AG04450 (cell line): ENCODE measurements at regions not wholly inside any gene's neighbourhood (a gene's known extent, or its start where the extent isn't known, plus 50 kb on each side); places are given as distances from the start of the nearest gene placed in this dataset.

Source experiments
- CTCF ChIA-PET: fragments of 300-600, 350-600 bp; formaldehyde crosslinking; extraction: SDS; loops from one replicate; lab custom pipeline; 2022; ENCODE audit warnings: antibody characterized with exemption, inconsistent platforms; lab: Charles Lee
- POLR2A ChIA-PET: fragments of 350-600 bp; formaldehyde crosslinking; extraction: SDS; loops from one replicate; lab custom pipeline; 2021; ENCODE audit warnings: antibody characterized with exemption, inconsistent platforms; lab: Yijun Ruan, JAX
- DNase-seq: peaks from one replicate; pipeline ENCODE4 v3.0.0-alpha.2; 2011; ENCODE audit warnings: low read depth, low spot score
- H3K27ac ChIP-seq: one replicate; pipeline ENCODE4 v1.5.1; 2012; ENCODE audit warnings: low read depth, low read length, control low read depth
- H3K27me3 ChIP-seq: one replicate; pipeline ENCODE4 v1.6.0; 2012; ENCODE audit warnings: low read length; ENCODE audit not compliant: control insufficient read depth, insufficient read depth
- H3K4me3 ChIP-seq: 2 replicates; pipeline ENCODE4 v1.5.1; 2011; ENCODE audit warnings: mild to moderate bottlenecking, low read depth, low read length, control low read depth
- H3K9me3 ChIP-seq: 2 replicates; pipeline ENCODE4 v1.5.1; 2012; ENCODE audit warnings: low read length; ENCODE audit not compliant: control insufficient read depth, insufficient read depth
- TF ChIP-seq, protein P1 (sequence below): IDR thresholded peaks from 2 replicates; pipeline ENCODE4 v1.5.1; 2011; ENCODE audit warnings: low read depth, low read length, control low read depth, inconsistent platforms

DNA sequence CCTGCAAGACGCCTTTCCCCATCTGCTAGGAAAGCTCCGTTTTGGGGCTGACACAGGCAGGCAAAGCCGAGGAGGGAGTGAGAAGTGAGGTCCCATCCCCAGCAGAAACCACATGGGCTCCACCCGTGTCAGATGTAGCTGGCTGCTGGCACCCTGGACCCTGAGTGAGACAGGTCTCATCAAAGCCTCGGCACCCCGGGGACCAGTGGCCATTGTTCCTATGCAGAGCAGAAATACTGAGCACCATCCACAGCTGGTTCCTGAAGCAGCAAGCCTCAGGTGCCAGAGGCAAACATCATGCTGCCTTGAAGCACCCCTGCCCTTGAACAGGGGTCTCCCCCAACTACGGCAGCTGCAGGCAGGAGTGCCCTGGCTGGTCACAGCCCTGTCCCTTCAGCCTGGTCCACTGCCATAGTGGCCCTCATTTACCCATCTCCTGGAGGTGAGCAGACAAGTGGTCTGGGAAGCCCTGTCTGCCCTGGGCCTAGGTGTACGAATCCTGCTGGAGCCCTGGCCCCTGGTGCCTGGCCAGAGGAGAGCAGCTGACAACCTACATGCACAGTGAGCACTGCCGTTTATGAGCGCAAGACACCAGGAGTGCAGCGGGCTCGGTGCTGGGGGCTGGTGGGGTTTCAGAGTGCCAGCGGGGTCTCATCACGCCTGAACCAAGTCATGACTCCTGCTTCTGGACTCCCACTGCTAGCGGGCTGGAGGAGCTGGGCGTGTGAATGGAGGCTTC, 289.8 kb upstream of the RTL1 start:
- Histone ChIP-seq H3K27me3 (peaks cover 17% of the 10 kb centered on the region), H3K9me3 (no peaks in the 10 kb centered on the region; the same call in 1 of the 2 replicates), H3K27ac (no peak overlapping the region), H3K4me3 (no peak overlapping the region)
- POLR2A ChIA-PET = no interaction called here
- no peak for DNase-seq
- TF ChIP-seq, protein P1, sequence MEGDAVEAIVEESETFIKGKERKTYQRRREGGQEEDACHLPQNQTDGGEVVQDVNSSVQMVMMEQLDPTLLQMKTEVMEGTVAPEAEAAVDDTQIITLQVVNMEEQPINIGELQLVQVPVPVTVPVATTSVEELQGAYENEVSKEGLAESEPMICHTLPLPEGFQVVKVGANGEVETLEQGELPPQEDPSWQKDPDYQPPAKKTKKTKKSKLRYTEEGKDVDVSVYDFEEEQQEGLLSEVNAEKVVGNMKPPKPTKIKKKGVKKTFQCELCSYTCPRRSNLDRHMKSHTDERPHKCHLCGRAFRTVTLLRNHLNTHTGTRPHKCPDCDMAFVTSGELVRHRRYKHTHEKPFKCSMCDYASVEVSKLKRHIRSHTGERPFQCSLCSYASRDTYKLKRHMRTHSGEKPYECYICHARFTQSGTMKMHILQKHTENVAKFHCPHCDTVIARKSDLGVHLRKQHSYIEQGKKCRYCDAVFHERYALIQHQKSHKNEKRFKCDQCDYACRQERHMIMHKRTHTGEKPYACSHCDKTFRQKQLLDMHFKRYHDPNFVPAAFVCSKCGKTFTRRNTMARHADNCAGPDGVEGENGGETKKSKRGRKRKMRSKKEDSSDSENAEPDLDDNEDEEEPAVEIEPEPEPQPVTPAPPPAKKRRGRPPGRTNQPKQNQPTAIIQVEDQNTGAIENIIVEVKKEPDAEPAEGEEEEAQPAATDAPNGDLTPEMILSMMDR = no peak
- CTCF ChIA-PET = no interaction called here

DNA sequence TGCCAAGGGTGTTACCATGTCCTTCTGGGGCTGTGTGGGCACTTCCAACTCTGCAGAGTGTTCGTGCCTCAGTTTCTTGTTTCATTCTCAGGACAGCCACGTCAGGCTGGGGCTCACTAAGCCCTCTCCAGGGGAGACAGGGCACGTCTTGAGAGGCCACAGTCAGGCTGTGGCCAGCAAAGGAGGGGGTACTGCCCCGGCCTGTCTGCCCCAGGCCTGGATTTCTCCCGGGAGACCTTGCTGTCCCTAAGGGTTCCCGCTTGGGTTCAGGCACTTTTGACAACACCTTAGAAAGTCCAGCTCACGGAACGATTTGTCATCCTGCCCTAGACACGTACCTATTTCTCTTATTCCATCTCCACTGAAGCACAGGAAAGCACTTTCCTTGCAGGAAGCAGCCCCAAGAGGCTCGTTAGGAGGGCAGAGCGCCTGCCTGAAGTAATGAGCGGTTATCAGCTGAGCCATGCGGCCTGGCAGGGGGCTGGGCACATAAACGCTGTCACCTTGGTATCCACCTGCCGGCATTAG, 290.4 kb upstream of the RTL1 start:
- DNase-seq = no peak
- TF ChIP-seq, protein P1 = no peak
- CTCF ChIA-PET = no interaction called here
- Histone ChIP-seq H3K9me3 (no peaks in the 10 kb centered on the region; the same call in 1 of the 2 replicates), H3K4me3 (no peak overlapping the region), H3K27ac (no peak overlapping the region), H3K27me3 (peaks cover 17% of the 10 kb centered on the region)
- POLR2A ChIA-PET = no interaction called here

DNA sequence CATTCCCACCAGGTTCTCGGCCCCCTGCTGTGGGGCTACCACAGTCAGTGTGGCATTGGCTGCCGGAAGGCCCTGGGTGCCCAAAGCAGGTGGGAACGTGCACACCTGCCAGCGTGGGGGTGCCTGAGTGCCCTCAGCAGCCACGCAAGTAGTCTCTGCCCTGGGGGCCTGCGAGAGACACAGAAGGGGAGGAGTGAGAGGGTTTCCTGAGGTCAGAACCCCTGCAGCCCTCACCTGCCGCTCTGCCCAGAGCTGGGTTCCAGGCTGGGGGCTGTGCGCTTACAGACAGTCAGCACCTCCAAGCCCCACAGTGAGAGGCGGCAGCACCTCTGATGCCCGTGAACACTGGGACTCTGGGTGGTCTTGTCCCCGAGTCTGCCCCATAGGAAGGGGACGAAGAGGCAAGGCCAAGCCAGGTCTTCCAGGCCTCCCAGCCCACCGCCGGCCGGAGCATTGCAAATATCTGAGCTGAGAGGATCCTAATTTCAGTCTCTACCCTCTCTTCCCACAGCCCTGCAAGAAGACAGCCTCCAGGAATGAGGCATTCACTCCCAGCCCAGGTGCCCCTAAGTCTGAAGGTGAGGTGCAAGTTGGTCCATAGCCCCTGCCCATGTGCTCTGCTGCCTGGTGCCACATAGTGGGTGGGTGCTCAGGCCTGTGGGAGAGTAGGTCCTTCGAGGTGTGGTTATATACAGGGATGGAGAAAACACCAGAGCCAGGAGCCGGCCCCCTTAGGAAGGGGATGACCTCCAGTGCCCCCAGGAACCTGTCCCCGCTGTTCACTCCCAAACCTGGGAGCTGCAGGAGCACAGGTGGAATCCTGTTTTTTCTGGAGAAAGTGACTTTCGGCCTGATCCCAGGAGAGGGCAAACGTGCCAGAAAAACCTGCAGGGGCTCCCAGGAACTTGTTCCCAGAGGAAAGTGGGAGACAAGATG, 291.1 kb upstream of the RTL1 start:
- no peak overlapping the region for H3K4me3 ChIP-seq
- no peaks in the 10 kb centered on the region; the same call in 1 of the 2 replicates for H3K9me3 ChIP-seq
- DNase-seq = no peak
- ChIA-PET POLR2A (no interaction called here), CTCF (no interaction called here)
- no peak overlapping the region for H3K27ac ChIP-seq
- peaks cover 17% of the 10 kb centered on the region for H3K27me3 ChIP-seq
- TF ChIP-seq, protein P1 = no peak

- no peak for DNase-seq
- no peak overlapping the region for H3K27ac ChIP-seq
- ChIA-PET POLR2A (no interaction called here), CTCF (no interaction called here)
- no peak overlapping the region for H3K4me3 ChIP-seq
- TF ChIP-seq, protein P1 = no peak
- H3K9me3 ChIP-seq = no peaks in the 10 kb centered on the region; the same call in 1 of the 2 replicates
- peaks cover 17% of the 10 kb centered on the region for H3K27me3 ChIP-seq
Measured at GRCh38 chr14:101195309-101195901, 291.9 kb upstream of the RTL1 start.
